GM21423 (cell line): ENCODE measurements at regions not wholly inside any gene's neighbourhood (a gene's known extent, or its start where the extent isn't known, plus 50 kb on each side); places are given as distances from the start of the nearest gene placed in this dataset.
"Not testable (repeated sequence)": the region's sequence is repeated elsewhere in the genome, so short reads cannot be mapped to it uniquely, and the experiment has no call there.

Experiments
- ATAC-seq: cut with Tn5 transposase; IDR thresholded peaks from one replicate; pipeline ENCODE4 v1.9.1; 2021; ENCODE audit warnings: mild to moderate bottlenecking, moderate library complexity; ENCODE audit not compliant: unreplicated experiment

DNA sequence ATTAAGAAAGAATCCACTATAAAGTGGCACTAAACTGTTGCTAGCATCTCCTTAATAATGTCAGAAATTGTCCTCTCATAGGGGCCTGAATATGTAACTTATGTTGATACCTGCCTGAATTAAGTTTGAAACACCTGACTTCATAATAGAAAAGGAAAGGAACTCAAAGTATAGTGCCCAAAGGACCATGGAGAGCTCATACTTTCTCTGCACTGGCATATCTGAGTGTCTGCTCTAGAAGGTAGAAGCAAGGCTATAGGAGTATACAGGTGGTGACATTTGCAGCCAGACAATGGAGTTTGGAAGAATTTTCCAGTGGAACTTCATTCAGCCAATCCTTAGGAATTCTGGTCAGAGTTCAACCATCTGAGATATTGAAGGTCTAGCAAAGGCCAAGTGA is 988.9 kb downstream of the RAB28 start:
- no peak for ATAC-seq

- ATAC-seq = no peak
Observed at GRCh38 chr4:12492730-12493393, 991.3 kb downstream of the RAB28 start.

- ATAC-seq = no peak
Observed at GRCh38 chr4:12488672-12489071, 995.5 kb downstream of the RAB28 start.

- ATAC-seq = no peak
Observed at GRCh38 chr4:12487000-12487399, 997.1 kb downstream of the RAB28 start.

DNA sequence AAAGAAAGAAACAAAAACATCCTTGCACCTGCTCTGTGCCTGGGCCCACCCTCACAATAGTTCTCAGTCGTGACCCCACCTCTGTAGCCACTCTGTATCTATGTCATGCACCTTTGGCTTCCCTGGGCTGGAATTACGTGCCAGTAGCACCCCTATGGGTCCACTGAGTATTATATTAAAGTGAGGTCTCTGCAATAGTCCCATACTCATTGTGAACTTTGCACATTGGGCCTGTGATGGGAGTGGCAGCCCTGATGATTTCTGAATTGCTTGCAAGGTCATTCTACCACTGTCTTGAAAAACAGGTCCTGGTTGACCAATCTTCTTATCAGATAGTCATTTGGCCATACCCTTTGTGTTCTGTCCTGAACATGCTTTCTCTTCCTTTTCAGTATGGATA is 1012.1 kb downstream of the RAB28 start:
- no peak for ATAC-seq

- no peak for ATAC-seq
Observed at GRCh38 chr4:12471193-12471592, 1012.9 kb downstream of the RAB28 start.

- not testable (repeated sequence) for ATAC-seq
Observed at GRCh38 chr4:12461576-12461975, 1022.6 kb downstream of the RAB28 start.

DNA sequence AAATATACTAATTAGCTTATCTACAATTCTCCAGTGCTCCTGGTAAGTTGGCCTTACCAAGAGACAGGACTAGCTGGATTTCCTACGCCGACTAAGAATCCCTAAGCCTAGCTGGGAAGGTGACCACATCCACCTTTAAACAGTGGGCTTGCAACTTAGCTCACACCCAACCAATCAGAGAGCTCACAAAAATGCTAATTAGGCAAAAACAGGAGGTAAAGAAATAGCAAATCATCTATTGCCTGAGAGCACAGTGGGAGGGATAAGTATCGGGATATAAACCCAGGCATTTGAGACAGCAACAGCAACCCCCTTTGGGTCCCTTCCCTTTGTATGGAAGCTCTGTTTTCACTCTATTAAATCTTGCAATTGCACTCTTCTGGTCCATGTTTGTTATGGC is 1025.0 kb downstream of the RAB28 start:
- ATAC-seq = no peak

DNA sequence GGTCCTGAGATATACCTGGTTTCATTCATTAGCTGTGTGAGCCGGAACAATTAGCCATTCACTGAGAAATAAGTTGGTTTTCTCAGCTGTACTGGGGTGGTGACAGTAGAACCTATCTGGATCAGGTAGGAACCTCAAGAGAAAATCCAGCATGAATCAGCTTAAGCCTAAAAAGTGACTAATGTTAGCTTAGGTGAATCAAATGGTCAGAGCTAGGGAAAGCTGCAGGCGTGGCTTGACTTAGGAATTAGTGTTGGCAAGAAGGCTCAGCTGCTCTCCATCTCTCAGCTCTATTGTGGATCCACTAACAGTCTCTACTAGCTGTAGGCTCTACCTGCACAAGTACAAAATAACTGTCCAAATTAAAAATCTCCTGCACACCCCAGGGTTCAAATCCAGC is 1025.5 kb downstream of the RAB28 start:
- no peak for ATAC-seq

- ATAC-seq = no peak
Observed at GRCh38 chr4:12452291-12452690, 1023.6 kb upstream of the HS3ST1 start.

DNA sequence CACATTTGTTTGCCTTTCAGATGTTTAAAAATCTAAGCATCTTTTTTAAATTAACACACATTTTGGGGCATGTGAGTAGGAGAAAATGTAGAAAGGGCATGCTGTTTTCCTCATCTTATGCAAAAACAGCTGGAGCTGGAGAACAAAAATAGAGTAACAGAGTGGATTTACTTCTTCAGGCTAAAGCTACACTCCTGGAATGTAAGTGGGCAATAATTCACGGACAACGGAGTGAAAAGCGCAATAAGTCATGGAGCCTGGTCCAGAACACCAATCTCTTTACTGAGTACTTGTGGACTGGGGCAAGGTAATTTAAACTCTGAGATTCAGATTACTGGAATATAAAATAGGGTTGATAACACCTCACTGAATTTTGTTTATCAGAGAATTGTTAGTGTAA is 1018.8 kb upstream of the HS3ST1 start:
- ATAC-seq = no peak

GRCh38 chr4:12446657-12447185 is 1018.0 kb upstream of the HS3ST1 start:
- ATAC-seq = no peak

DNA sequence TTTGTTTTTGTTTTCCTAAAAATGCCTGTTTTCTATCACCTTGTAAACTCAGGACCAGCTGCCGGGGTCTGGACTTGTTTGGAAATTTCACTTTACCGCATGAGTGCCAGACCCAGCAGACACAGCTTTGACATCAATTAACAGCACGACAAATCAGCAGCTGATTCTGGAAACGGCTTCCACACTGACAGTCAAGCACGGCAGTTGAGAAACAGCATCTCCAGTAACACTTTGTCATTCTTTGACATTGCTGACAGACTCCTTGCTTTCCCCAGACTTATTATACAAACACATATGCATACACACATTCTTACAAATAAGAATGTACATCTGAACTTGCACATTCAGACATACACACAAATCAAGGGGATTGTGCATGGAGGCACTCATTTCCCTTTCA is 1017.6 kb upstream of the HS3ST1 start:
- ATAC-seq = no peak

- ATAC-seq = no peak
Observed at GRCh38 chr4:12445711-12446235, 1017.1 kb upstream of the HS3ST1 start.

DNA sequence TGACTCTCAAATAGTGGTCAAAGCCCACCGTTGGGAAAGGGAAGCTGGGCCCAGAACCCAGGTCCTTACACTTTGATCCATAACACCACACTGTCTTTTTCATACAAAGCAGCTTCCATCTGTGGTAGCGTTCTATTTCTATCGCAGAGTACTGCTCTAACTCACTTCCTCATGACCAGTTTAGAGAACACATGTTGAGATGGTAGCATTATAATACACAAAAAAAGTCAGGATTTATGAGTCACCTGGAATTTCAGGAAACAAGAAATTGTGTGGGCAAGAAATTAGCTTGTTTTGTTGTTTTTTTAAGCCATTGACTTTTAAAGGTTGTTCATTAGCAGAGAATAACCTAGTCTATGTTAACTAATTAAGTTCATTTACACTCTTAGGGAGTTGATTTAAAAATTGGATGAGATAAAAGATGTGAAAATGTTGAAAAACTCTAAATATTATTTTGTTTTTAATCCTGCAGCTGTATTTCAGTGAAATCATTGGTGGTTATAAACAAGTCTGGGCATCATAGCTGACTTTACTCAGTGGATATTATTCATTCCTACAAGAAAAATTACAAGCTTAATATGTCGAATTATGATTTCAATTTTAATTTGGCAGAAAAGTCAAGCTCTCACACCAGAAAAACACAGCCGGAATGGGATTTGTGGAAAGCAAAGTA is 1011.1 kb upstream of the HS3ST1 start:
- ATAC-seq = no peak

DNA sequence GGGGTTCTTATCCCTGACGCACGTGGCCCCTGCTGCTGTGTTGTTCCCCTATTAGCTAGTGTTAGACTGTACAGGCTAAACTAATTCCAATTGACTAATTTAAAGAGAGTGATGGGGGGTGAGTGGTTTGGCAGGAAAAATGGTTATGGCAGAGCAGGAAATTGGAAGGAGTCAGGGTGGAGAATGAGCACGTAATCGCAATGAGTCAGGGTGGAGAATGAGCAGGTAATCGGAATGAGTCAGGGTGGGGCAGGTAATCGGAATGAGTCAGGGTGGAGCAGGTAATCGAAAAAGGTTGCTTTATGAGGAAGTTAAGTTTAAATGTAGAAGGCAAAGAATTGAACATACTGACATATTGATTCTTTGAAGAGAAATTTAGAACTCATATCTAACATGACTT is 1002.6 kb upstream of the HS3ST1 start:
- not testable (repeated sequence) for ATAC-seq

- ATAC-seq = no peak
Observed at GRCh38 chr4:12421364-12421763, 992.7 kb upstream of the HS3ST1 start.

- ATAC-seq = no peak
Observed at GRCh38 chr4:12416755-12417154, 988.1 kb upstream of the HS3ST1 start.

GRCh38 chr4:12414181-12414812 is 985.6 kb upstream of the HS3ST1 start:
- ATAC-seq = no peak

GRCh38 chr4:12411072-12411471 is 982.4 kb upstream of the HS3ST1 start:
- ATAC-seq = no peak

- ATAC-seq = no peak
Observed at GRCh38 chr4:12409507-12410190, 981.0 kb upstream of the HS3ST1 start.
